ENCODE measurements at regions not wholly inside any gene's neighbourhood (a gene's known extent, or its start where the extent isn't known, plus 50 kb on each side); places are given as distances from the start of the nearest gene placed in this dataset.

DNA sequence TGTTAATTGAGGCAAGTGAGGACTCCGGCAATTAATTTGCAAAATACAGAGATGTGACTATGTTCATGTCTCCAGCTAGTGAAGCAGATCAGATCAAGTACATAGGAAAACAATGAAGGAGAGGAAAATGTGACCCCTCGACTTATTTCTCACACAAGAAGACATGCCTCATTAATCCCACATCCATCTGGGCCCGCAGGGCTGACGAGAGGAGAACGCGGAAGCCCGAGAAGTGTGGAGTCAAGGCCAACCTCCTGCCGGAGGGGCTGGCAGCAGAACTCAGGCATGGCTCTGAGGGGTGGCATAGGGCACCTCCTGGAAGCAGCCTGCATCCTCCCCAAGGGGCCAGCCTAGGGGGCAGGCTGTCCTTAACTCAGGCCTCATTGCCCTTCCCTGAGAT lies 54.4 kb downstream of the ZNF503 start:
- DNase-seq (ENCODE audit: low read depth in 2 of 2) = no peak

DNA sequence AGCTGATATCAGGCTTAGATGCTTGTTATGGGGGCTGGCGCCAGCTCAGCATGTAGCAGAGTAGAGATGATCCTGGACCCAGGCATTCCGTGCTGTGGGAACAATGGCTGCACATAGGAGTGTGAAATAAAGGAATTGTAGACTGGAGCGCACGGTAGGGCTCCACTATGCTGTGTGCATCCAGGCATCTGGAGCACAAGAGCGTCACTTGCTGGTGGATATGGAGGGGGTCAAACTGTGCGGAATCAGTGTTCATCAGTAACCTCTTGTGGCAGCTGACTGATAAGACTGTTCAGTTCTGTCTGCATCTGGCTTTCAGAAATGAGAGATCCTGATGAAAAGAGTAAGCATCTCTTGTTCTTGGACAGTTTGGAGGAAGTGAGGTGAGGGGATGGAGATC lies 55.8 kb downstream of the ZNF503 start:
- DNase-seq (ENCODE audit: low read depth in 2 of 2) = no peak

DNA sequence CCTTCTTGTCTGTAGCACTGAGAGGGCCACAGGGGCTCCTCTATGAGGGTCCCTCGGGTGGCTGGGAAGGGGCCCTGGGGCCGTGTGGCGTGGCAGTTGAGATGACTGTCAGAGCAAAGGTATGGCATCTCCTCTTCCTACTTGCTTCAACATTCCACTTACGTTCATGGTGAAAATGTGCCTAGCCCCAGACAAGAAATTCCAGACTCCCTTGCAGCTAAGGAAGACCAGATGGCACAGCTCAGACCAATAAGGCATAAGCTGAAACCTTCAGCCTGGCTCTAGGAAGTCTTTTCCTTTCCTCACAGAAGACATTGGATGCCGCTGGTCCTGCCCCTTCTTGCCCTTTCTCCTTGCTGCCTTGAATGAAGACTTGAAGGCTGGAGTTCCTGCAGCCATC lies 57.4 kb downstream of the ZNF503 start:
- DNase-seq (ENCODE audit: low read depth in 2 of 2) = no peak

DNA sequence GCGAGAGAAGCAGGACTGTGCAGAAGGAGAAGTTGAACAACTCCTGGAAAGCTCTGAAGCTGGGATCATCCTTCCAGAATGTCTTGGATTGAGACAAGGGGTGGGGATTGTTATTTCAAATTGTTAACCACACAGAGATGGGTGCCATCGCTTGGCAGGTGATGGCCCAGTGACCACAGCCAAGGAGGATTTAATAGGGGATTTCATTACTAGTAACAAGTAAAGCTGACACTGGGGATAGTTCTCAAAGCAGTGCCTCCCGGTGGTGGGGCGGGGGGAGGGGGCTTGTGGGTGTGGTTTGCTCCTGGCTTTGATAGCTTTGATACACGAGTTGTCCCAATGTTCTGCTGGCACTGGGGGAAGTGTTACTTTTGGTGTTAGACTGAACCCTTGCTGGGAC lies 59.2 kb downstream of the ZNF503 start:
- DNase-seq (ENCODE audit: low read depth in 2 of 2) = no peak

DNA sequence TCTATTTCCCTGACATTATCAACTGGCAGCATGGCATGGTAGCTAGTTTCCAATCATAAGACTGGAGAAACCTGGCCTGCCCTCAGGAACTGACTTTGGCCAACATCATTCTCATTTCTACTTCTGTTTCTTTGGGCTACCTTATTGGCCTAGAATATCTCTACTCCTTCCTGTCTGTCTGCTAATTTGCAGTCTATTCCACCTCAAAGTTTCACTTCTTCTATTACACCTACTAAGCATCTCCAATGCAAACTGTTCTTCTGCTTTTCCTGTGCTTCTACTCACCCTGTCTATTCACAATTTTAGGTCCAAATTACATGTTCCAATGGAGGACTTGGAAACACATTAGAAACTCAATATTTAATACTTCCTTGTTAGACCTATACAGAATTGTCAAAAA lies 65.6 kb downstream of the ZNF503 start:
- DNase-seq (ENCODE audit: low read depth in 2 of 2) = no peak

DNA sequence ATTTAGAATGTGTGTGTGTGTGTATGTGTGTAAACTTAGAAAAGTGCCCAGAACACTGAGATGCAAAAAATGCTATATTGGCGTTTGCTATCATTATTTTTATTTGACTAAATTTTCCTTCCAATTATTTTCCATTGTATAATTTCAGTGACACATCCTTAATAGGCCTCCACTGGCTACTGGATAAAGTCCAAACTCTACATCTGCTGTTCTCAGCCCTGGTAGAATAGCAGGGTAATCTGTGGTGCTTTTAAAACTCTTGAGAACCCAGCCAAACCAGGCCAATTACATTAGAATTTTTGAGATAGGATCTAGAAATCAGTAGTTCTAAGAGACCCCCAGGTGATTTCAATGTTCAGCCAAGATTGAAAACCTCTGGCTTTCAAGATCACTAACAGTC lies 66.4 kb downstream of the ZNF503 start:
- no peak for DNase-seq (ENCODE audit: low read depth in 2 of 2)

DNA sequence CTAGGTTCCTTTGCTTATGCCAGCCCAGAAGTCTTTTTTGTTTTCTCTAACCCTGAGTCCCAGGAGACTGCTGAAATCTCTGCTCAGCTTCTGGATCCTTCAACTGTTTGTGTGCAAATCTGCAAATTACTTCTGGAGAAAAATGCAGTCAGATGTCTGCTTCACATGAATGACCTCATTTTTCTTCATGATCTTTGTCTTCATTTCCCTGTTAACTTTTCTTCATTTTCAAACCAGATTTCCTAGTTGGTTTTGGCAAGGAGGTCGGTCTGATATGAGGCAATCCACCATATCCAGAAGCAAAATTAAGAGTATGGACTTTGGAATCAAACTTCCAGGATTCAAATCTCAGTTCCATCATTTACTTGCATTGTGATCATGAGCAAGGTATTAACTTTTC lies 66.8 kb downstream of the ZNF503 start:
- DNase-seq (ENCODE audit: low read depth in 2 of 2) = no peak

DNA sequence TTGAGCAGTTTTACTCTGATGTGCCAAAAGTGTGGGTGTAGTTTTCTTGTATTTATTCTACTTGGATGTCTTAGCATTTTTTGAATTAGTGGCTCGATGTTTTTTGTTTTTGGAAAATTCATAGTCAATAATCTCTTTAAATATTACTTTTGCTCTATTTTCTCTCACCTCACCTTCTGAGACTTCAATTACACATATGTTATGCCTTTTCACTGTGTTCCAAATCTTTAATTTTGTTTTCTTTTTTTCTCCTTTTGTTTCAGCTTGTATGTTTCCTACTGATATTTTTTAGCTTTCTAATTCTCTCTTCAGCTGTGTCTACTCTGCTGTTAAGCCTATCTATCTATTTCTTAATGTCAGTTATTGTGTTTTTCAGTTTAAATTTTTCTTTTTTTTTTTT lies 69.5 kb downstream of the ZNF503 start:
- no peak for DNase-seq (ENCODE audit: low read depth in 2 of 2)

DNA sequence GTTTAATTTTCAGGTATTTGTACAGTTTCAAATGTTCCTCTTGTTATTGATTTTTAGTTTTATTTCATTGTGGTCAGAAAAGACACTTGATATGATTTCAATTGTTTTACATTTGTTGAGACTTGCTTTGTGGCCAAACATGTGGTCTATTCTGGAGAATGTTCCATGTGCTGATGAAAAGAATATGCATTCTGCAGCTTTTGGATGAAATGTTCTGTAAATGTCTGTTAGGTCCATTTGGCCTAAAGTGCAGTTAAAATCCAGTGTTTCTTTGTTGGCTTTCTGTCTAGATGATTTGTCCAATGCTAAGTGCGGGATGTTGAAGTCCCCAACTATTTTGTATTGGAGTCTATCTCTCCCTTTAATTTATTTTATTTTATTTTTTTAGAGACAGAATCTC lies 70.5 kb downstream of the ZNF503 start:
- DNase-seq (ENCODE audit: low read depth in 2 of 2) = no peak

DNA sequence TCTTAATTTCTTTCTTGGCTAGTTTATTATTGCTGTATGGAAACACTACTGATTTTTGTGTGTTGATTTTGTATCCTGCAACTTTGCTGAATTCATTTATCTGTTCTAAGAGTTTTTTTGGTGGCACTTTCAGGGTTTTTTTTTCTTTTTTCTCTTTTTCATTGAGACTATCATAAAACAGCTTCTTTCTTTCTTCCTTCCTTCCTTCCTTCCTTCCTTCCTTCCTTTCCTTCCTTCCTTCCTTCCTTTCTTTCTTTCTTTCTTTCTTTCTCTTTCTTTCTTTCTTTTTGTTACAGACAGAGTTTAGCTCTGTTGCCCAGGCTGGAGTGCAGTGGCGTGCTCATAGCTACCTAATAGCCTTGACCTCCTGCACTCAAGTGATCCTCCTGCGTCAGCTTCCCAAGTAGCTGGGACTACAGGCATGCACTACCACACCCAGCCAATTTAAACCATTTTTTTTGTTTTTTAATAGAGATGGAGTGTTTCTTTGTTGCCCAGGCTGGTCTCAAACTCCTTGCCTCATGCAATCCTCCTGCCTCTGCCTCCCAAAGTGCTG lies 72.3 kb downstream of the ZNF503 start:
- DNase-seq (ENCODE audit: low read depth in 2 of 2) = no peak

DNA sequence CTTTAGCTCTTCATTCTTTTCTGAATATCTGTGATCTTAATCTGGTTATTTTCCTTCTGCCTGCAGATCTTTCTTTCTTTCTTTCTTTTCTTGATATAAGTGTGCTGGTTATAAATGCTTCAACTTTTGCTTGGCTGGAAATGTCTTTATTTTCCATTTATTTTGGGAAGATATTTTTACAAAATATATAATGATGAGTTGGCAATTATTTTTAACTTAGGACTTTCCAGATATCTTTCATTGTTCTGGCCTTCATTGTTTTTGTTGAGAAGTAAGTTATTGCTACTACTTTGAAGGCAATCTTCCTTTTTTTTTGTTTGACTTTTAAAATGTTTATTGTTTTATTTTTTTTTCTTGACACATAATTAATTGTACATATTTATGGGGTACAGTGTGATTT lies 75.3 kb downstream of the ZNF503 start:
- DNase-seq (ENCODE audit: low read depth in 2 of 2) = no peak

DNA sequence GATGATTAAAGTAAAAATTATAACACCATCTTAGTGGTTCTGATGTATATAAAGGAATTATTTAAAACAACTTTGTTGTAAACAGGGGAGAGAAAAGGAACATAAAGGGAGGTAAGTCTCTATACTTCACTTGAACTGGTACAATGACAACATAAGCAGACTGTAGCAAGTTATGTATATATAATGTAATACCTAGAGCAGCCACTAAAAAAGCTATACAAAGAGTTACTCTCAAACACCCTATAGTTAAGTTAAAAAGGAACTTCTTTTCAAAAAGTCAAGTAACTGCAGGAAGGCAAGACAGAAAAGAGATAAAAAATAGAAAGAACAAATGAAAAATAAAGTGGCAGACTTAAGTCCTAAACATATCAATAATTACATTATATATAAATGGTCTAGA lies 82.3 kb downstream of the ZNF503 start:
- DNase-seq (ENCODE audit: low read depth in 2 of 2) = no peak

DNA sequence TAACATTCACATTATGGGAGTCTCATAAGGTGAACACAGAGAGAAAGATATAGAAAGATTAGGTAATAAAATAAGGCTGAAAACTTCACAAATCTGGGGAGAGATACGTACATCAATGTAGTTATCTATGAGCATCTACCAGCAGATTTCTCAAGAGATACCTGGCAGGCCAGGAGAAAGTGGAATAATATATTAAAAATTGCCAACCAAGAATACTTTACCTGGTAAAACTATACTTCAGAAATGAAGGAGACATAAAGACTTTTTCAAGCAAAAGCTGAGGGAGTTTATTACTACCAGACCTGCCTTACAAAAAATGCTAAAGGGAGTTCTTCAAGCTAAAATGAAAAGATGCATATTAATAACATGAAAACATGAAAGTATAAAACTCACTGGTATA lies 78.8 kb upstream of the COMTD1 start:
- no peak for DNase-seq (ENCODE audit: low read depth in 2 of 2)

DNA sequence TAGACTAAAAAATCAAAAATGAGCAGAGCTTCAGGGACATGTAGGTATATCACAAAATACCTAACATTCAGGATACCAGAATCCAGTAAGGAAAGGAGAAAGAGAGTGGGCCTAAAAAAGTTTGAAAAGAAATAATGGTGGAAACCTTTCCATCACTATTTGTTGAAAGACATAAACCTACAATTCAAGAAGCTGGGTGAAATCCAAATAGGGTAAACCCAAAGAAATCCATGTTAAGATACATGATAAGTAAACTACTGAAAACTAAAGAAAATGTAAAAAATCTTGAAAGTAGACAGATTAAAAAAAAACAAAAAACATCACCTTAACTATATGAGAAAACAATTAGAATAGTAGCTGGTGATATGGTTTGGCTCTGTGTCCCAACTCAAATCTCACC lies 76.7 kb upstream of the COMTD1 start:
- DNase-seq (ENCODE audit: low read depth in 2 of 2) = no peak

DNA sequence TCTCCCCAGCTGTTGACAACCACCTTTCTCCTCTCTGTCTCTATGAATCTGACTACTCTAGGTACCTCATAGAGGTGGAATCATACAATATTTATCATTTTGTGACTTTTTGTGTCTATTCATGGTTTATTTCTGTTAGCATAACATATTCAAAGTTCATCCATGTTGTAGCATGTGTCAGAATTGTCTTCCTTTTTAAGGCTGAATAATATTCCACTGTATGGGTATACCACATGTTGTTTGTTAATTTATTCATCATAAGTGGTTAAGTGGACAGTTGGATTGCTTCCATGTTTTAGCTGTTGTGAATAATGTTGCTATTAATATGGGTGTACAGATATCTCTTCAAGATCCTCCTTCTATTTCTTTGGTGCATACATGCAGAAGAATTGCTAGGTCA lies 69.9 kb upstream of the COMTD1 start:
- DNase-seq (ENCODE audit: low read depth in 2 of 2) = no peak

DNA sequence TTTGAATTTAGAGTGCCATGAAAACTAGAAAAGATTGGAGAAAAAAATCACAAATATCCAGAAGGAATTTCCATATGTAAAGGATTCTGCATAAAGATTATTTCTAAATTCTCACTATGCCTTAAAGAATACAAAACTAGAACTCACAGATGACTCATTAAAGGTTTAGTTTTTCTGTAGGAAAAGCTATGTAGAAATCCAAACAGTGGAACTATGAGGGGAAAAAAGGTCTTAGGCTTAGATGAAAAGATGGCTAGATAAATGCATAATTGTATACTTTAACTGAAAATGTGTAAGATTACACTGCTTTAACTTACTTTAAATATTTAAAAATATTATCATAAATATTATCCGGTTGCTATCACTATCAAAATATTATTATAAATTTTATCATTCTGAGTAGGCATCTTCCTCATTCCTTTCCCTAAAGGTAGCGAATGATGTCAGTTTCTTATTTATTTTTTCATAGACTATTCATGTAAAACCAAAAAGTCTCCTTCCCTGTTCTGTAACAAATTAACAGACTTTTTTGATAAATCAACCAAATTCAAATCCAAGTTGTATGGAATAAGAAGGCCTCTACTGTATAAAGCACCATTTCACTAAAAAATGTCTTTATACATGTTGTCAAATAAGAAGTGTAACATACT lies 69.1 kb upstream of the COMTD1 start:
- no peak for DNase-seq (ENCODE audit: low read depth in 2 of 2)

DNA sequence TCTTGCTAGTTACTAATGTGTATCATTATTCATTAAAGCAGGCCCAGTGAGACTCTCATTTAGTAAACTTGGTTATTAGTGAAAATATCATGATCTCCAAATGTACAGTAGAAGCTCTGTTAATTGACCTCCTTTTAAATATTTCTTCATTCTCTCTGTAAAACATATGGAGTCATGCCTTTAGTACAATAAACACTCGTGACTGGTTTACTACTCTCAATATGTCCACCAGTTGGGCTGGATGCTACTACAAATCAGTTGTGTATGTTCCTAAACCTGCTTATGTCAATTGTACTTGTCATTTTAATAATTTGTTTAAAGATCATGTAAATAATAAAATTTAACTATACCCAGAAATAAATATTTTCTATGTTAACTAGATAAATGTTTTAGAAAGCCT lies 68.6 kb upstream of the COMTD1 start:
- no peak for DNase-seq (ENCODE audit: low read depth in 2 of 2)

DNA sequence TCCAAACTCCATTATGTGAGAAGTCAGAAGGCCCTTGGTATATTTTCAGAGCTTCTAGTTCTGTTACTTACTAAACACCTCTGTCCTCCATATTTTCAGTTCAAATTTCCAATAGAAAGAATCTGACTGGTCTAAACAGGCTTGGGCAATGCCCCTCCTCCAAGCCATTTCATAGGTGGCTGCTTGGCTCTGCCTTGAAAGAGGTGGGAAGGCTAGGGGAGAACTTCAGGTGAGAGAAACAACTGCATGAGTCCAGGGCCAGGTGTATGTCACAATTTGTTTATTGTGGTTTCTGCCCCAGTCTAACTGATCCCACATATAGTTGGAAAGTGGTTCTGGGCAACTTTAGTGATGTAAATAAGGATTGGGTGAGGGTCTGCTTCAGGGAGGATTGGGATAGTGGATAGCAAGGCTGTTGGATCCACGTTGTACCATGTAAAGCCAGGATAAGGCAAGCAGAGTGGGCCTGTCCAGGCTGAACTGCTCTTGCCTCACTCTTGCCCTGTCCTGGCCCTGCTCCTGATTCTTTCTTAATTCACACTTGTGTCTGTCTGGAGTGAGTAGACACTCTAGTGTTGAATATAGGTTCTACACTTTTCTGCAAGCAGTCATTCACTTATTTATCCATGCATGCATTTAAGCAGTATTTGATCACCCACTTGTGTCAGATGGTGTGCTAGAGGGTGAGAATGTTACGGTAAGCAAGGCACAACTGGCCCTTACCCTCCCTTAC lies 67.5 kb upstream of the COMTD1 start:
- no peak for DNase-seq (ENCODE audit: low read depth in 2 of 2)

DNA sequence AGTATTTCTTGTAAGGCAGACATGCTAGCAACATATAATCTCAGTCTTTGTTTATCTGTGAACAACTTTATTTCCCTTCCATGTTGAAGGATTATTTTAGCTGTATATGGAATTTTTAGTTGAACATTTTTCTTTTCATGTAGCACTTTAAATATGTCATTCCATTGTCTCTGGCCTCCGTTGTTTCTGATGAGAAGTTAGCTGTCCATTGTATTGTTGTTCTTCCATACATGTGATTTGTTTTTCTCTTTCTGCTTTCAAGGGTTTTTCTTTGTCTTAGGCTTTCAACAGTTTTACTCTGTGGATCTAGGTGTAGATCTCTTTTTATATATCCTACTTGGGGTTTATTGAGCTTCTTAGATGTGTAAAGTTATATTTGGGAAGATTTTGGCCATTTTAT lies 66.3 kb upstream of the COMTD1 start:
- DNase-seq (ENCODE audit: low read depth in 2 of 2) = no peak

DNA sequence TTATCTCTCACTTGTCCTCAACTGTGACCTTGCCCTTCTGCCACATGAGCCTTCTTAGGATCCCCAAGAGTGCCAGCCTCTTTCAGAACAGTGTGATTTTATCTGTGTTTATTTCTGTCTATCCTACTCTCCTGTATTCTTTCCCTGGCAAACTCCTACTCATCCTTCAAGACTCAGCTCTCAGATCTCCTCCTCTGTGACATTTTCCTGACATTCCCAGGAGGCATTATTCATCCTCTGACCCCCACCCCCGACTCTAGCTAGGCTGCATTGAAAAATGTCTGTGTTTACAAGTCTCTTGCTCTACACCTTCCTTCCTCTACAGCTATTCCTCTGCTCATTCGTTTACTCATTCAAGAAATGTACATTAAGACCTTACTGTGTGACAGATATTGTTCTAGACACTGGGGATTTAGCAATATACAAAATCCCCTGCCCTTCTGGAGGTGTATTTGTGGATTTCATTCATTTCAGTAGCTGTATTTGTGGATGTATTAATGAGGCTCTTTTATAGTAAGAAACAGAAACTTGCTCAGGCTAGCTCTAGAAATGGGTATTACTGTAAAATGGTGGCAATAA lies 61.4 kb upstream of the COMTD1 start:
- DNase-seq (ENCODE audit: low read depth in 2 of 2) = no peak

DNA sequence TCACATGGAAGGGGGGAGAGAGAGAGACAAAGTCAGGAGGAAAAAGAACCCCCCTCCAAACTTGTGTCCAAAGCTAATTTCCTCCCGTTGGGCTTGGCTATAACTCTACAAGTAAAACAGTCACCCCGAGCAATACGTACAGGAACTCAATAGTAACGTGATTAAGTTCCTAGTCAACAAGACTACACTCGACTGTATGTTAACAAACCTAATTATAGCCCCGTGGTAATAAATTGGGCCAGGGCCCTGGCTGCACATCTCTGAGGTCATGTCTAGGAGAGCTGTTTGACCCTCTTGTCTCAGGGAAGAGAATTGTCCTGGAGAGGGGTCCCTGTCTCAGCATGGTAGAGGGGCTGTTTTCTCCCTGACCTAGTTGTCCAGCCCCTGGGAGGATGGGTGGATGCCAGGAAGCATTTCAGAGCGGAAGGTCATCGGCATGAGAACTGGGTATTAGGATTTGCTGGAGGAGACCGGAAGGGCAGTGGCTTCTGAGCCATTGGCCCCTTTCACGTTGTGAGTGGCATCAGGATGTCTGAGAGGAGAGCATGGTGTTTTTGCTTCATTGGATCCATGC lies 60.2 kb upstream of the COMTD1 start:
- no peak for DNase-seq (ENCODE audit: low read depth in 2 of 2)

DNA sequence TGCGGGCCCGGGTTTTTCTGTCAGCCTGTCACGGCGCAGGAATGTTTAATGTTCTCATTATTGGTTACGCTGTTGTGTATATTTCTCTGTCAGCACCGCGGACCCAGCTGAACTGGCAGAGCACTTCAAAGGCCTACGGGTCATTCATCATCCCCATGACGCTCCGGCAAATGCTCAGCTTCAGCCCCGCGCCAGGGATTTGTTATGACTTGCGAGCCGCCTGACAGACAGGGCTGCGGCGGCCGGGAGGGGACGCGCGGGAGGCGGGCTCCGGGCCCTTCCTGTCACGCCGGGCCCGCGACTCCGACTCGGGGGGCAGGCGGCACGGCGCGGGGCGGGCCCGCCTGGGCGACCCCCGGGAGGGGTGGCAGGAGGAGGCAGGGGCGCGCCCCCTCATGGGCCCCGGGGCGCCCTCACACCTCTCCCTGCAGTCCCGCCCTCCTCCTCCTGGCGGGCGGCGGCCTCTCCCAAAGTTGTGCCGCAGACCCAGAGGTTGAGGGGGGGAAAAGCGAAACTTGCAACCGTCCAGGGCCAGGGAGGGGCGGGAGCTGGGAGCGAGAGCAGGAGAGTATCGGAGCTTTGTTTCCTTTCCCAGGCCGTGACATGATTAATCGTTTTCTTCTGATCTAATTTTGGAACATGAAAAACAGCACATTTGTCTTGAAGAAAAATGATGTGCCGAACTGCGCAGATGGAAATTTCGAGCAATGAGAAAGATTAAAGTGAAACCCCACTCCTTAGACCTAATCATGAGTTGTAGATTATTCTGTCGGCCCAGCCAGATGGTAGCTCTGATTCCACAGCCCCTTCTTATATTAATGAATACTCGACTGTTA lies 59.3 kb upstream of the COMTD1 start:
- peak; percentile 43 to 46 for DNase-seq (ENCODE audit: low read depth in 2 of 2)
